SW 1271 (cell line): ENCODE measurements at regions not wholly inside any gene's neighbourhood (a gene's known extent, or its start where the extent isn't known, plus 50 kb on each side); places are given as distances from the start of the nearest gene placed in this dataset.

Experiments
- DNase-seq, 2 experiments: peaks; one replicate each; lab custom pipeline; 2025; lab: John Stamatoyannopoulos, UW

DNA sequence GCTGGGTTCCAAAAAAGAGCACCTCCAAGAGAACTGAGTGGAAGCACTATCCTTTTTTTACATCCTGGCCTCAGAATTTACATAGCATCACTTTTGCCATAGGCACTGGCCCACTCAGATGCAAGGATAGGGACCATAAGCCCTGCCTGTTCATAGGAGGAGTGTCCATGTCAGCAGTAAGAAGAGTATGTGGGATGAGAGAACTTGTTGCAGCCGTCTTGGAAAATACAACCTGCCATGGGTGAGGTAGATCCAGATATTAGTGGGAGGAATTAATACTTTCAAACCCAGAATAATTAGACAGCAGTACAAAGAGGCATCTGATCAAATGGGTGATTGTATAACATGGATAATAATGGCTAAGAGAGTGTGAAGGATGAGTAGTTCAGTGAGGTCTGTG, 110.7 kb upstream of the CELF4 start:
- no peak for DNase-seq

DNA sequence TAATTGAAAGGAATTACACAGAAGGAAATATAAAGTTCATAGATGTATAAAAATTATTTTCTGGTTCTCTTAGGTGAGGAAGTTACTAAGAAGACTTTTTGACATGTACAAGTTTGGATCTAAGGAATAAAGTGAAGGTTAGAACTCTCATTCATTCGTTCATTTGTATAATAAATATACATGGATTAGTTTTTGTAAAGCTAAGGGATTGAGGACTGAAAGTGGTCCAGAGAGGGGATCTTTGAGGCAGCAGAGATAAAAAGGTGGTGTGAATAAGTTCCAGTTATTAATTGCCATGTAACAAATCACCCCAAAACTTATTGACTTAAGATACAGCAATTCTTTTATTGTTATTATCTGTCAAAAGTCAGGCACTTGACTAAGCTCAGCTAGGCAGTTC, 110.1 kb upstream of the CELF4 start:
- DNase-seq = no peak

DNA sequence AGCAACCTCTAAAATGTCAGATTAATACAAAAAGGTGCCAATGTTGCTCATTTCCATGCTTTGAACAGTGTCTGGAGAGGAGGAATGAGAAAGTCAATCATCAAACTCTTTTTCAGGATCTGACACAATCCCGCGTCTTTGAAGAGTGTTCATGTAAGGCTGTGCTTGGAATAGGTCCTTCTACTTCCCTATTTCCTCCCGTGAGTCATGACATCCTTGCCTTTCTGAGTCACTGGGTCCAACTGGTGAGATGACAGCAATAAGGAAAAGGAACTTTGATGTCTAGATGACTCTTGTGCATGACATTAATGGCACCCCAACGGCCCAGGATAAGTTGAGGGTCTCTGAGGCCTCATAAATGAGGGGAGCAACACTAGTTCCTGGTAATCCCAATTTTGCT, 109.0 kb upstream of the CELF4 start:
- no peak for DNase-seq

DNA sequence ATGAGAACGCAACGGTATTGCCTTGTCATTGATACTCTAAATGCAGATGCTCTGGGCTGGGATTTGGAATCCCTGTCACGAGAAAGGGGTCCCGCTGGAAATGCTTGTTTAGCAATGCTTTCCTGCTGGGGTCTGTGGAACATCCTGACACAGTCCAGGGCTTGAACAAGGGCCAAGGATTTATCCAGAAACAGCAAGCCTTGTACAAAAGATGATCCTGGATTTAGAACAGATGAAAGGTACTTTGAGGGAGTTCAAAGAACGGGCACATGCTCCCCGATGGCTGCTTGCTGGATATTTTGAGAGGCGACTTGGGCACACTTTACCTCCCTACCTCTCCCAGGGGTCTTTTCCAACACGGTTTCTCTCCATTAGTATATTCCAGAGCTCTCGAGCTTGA, 108.1 kb upstream of the CELF4 start:
- no peak for DNase-seq

DNA sequence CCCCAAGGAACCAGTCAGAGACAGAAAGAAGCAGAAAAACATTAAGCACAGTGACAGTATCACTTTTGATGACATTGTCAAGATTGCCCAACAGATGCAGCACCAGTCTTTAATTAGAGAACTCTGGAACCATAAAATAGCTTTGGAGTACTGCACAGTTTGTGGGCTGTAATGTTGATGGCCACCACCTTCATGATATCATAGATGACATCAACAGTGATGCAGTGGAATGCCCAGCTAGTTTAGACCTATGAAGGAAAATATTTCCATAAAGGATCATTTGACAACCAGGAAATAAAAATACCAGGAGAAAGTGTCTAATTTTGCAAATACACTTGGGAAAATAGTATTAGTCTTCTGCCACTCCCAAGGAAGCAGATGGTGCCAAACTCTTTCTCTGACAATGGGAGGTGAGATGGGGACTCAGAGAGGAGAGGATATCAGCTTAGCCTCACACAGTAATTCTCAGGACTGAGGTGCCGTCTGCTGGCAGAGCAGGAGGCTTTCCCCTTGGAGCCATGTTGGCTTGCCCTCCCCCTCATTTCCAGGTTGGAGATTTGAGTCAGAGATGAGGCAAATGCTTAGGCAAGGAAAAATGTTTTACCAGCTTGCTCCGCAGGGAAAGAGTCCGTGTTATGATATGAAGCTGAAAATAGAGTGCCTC, 107.5 kb upstream of the CELF4 start:
- no peak for DNase-seq

DNA sequence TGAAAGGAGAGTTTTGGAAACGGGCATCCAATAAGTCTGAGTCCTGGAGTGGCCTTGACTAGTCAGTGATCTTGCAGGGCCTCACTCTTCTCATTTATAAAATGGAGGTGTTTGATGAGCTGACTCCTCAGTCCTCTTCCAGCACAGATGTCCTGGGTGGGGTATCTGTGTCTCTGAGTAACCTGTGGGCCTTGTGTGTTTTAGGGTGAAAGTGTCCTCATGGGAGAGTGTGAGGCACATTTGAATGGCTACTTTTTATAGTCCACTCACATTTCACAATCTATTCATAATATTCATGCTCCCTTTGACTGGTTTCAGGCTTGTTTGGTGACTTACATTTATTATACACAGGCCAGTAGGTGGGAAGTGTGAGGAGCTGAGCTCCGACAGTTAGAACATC, 106.4 kb upstream of the CELF4 start:
- DNase-seq = no peak

DNA sequence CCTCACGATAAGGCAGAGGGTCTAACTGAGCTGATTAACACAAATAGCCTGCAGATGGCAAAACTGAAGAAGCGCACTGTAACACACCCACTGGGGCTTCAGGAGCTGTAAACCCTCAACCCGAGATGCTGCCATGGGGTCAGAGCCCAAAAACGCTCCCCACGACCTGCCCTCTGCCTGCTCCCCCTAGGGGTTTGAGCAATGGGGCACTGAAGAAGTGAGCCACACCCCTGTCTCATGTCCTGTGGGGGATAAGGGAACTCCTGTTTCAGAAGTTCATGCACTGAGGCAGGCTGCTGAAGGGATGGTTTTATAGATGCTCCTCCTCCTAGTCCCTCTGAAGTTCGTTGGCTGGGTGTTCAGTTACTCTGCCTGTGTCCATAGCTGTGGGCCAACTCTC, 105.9 kb upstream of the CELF4 start:
- no peak for DNase-seq

DNA sequence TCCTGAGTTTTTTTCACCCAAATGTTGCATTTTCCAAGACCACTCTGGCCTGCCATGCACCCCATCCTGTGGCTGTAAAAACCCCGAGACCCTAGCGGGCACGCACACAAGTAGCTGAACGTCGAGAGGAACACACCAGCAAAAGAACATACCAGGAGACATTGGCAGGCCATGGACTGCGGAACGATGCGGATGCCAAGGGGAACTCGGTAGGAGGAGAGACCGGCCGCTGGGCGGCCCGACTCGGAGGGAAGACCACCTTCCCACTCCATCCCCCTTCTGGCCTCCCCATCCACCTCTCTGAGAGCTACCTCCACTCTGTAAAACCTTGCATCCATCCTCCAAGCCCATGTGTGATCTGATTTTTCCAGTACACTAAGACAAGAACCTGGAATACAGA, 105.5 kb upstream of the CELF4 start:
- DNase-seq = no peak

DNA sequence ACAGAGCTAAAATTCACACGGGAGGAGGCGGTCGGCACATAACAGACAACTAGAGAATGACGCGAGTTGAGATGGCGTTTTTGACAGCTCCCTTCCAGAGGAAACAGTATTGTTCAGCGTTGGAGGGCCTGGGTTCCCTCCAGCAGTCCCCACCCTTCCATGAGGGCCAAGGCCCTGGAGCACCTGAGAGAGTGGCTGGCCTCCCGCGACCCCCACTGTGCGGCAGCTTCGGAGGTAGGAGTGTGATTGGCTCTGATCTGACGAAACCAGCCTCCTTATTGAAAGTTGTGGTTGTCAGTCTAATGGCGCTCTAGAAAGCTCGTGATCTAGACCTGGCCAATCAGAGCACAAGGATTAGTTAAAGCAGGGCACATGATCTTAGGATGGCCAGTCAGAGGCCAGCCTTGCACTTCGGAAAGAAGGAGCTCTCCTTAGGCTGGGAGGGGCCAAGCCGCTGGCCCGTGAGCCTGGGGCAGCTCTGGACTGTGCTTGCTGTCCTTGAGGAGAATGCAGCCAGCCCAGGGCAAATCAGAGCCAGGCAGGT, 104.5 kb upstream of the CELF4 start:
- no peak for DNase-seq

DNA sequence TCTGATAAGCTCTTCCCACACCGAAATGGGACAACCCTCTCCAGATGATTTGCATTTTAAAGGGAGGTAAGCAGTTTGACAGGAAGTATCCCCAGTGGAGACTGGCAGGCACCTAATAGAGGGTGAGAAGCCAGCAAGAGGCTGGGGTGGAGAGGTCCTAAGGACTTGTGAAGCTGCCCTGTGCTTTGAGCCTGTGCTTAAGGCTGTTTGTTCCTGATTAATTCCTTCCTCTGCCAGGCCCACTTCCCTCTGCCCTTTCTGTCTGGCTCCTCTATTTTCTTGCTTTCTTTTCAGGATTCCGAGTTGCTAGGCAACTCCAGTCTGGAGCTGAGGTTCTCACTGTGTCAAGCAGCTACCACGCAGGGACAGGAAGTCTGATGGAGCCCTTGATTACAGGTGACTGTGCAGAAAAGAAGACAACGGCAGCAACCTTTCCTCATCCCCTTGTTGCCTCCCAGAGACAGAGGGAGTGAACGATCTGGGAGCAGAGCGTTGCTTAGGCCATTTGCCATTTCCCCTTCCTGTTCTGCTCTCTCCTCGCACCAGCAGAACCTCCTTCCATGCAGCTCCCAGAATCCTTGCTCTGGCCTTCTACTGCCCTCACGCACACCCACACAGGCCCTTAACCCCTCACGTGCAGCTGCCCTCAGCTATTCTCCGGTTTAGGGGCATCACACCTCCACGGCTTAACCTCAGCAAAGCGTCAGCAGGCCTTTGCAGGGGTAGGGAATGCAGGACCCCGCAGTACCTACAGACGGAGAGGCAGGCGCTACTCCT, 103.6 kb upstream of the CELF4 start:
- no peak for DNase-seq

DNA sequence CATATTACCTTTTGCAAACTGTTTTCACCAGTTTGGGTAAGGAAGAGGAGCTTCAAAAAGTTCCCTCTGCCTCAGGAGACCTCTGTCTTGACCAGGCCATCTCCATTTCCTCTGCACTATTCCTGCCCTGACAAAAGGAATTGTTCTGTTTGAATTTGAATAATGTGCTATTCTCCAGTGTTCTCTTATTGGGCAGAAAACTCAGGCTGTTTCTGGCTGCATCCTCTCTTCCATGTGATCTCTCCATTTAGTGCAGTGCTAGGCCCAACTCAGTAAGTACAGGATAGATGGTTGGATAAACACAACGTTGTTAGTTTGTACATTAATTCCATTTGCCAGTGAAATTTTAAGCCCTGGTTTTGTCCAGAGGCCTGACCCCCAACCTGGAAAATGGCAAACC, 102.2 kb upstream of the CELF4 start:
- DNase-seq = no peak

DNA sequence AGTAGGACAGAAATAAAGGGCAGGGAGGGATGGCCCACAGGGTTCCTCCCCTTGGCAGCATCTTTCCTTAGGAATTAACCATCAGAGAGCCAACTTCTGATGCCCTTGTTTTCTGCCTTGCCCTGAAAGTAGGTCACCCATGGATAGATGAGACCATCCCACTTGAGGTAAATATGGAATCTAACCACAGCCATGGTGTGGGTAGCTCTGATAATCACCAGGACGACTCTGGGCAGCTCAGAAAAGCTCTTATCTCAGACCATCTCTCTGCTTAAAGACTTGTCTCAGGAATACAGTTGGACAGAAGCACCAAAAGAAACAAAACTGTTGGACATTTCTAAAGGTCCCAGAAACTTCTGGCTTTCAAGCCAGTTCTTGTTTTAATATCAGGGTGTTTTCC, 101.4 kb upstream of the CELF4 start:
- DNase-seq = no peak

DNA sequence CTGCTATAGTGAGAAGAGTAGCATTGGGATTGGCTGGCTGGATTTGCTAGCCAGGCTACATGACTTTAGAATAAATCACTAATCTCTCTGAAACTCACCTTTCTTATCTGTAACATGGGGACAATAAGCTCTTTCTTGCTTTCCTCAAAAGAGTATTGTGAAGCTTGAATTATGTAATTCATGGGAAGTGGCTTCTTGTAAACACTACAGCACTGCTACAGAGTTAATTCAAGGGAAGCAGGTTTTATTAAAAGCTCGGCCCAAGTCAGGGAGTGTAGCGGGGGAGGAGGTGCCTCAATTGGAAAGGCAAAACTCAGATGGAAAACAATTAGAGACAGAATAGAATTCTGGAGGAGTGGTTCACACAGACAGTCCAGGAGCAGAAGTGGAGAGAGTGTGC, 100.9 kb upstream of the CELF4 start:
- no peak for DNase-seq

DNA sequence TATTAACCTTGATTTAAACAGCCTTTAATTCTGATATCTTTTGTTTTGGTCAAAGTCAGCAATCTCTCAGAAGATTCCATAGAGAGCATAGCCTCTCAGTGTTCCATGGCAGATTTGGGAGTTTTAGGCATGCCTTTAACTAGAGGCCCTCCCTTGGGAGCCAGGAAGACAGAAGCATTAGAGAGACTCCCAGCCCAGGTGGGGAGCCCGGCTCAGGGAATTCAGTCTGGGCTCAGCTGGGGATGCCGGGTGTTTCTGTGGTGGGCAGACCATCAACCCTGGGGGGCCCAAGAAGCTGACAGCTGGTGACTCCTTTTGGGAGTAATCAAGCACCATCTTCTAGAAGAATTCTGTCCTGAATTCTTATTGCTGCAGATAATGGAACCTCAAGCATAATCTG, 99.7 kb upstream of the CELF4 start:
- no peak for DNase-seq

DNA sequence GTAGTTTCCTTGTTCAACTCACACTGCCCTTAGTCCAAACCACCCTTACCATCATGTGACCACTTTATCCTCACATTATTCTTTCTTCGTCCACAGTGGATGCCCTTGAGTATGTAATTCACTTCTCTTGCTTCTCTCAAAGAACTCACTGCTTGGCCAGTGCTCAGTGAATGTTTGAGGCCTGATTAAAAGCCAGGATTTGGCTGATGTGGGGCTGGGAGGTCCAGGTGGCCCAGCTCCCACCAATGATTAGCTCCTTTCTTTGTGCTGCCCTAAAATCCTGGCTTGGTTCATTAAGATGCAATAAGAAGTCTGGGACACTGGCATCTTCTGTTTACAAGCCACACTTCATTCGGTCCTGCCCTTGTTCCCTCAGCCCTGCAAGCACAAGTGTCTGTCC, 97.8 kb upstream of the CELF4 start:
- no peak for DNase-seq

DNA sequence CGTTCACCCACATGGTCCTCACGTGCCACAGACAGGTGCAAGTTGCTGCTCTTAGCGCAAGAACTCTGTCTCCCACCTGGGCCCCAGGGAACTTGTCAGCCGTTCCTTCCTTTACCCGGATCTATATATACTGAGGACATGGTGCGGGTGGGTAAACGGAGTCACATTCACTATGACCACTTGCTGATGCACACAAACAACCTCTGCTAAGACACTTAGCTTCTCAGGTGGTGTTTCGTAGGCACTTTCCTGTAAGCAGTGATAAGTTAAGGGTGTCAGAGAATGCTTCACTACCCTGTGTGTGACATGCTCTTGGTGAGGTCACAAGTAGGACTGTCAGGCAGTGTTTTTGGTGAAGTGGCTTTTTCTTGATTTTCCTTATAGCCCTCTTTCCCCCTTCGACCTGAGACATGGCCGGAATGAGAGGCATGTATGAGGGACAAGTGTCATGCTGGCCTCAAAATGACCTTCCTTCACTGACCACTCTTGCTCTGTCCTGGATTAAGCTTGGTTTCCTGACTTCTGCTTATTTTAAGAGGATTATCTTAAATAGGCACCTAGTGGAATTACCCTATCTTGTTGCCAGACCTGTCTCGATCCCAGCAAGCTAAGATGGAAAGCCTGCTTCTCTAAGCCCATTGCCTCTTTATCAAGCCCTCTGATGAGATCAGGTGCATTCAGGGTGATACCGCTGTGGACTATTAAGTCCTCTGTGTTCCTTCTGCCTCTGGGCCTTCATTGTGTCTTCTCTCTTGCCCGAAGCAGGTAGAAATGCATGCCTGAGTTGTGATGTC, 97.1 kb upstream of the CELF4 start:
- no peak for DNase-seq

DNA sequence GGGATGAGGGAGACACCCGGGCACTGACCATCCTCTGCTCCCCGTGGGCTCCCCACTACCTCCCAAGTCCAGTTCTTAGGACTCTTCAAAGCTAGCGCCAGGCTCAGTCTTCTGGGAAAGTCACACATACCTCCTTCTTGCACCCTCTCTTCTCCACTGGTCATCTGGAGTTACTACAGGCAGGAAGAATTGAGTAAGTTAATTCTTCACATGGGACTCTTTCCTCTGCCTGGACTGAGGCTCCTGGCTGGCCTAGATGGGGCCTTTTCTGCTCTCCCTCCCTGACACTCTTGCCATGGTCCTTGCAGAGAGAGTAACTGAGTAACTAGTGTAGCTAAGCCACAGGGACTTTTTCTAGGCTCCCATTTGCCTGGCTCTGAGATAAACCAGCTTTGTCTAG, 96.5 kb upstream of the CELF4 start:
- DNase-seq = no peak

DNA sequence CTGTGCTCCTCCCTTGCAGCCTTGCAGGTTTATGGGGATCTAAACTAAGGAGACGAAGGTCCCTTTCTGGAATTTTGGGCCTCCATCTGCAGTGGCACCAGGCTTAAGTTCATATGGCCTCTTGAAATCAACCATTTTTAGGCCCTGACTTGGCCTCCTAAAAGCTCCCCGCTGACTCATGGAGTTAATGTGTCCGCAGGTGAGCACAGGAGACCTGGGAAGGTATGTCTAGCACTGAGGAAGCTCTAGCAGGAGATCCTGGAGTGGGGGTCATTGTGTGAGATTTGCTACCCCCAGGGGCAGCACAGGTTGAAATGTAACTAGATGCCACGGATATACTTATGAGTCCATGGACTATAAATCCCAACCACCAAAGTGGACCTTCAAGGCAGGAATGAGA, 95.9 kb upstream of the CELF4 start:
- DNase-seq = no peak

DNA sequence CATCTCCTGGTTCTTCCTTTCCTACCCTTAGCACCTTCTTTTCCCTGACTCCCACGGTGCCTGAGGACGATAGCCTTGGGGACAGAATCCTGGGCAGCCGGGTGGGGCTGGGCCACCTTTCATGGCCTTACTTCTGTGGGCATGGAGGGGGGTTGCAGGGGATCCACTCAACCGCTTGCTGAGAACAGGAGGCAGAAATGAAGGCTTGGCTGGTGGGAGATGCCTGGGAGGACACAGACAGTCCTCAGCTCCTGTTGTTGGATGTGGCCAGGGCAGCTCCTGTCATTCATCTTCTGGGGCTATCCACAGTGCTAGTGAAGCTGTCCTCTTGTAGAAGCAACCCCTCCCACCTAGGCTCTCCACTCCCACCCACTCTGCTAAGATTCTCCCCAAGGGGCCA, 95.5 kb upstream of the CELF4 start:
- no peak for DNase-seq

DNA sequence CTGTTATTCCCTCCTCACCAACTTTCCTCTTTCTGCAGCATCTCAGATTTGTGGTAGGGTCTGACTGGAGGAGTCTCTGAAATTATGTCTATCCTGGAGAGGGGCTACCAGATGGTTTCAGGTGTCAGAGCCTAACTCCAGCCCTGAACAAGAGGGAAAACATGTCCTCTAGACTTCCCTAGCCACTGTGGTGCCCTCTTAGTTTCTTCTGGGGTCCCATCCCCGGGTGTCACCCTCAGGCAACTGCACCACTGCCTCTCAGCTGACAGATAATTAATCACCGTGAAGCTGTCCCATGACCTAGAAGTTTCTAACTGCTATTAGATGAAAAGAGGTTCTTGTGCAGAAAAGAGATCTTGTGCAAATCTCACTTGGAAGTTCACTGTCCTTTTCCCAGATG, 95.1 kb upstream of the CELF4 start:
- no peak for DNase-seq

DNA sequence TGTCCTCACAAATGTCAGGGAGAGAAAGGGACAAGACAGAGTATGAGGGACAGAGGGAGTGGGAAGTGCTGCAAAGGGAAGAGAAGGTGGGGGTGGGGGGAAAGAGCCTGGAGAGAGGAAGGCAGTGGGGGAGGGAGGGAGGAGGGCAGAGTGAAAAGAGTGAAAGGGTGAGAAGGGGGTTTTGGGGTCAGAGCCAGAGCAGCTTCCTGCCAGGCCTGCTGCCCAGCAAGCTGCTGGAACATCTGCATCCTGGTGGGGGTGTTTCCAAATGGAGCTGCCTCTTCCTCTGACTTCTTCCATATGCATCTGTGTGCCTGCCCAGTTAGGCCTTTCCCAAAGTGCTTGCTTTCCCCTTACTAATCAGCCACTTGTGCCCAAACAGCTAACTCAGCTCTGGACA, 94.3 kb upstream of the CELF4 start:
- no peak for DNase-seq

DNA sequence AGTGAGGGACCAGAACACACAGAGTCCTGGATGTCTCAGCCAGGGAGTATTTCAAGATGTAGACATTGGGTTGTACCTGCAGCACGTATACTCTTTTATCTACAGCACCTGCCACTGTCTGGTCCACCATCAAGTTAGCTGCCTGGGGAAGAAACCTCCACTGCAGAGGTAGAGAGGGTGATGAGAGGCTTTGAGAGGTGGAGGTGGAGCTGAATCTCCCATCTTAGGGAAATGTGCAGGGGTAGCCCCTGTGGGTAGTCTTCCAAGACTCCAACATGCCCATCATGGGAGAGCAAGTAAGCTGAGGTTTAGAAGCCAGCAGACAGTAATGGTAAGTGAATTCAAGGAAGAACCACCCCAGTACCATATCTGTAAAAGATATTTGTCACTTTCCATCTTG, 93.3 kb upstream of the CELF4 start:
- no peak for DNase-seq

DNA sequence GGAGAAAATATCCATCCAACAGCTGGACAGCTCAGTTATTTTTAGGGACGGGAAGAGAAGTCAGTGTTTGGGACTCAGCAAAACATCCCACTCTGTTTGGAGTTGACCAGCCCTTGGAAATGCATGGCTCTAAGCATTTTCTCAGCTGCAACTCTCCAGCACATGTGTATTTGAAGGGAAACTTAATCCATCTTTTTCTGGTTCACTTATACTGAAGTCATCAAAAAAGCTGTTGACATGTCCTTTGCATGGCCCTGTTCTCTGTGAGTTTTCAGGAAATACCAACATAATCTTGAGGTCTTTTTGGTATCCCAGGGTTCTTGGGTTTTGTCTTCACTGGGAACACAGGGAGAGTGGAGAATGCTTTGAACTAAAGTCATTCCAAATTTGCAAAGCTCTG, 91.9 kb upstream of the CELF4 start:
- DNase-seq = no peak
